HepG2 (cell line): ENCODE measurements at regions not wholly inside any gene's neighbourhood (a gene's known extent, or its start where the extent isn't known, plus 50 kb on each side); places are given as distances from the start of the nearest gene placed in this dataset.

Experiments used
- ATAC-seq: fragments of 200-7000 bp; cut with Tn5 transposase; 3 replicates; pipeline ENCODE4 v1.9.1; 2020; ENCODE audit warnings: mild to moderate bottlenecking, moderate library complexity
- BruUV-seq: library from RNA; stranded (reverse); fragments of 400-500 nt; replicated peaks from 2 replicates; lab custom pipeline; 2021; lab: Mats Ljungman, UMichigan
- CTCF ChIA-PET: fragments of 300-600 bp; formaldehyde crosslinking; extraction: SDS; loops from one replicate; lab custom pipeline; 2021; ENCODE audit warnings: low total read pairs, inconsistent platforms, low intra/inter-chr PET ratio; lab: Yijun Ruan, JAX
- POLR2A ChIA-PET: fragments of 350-600 bp; sonication (Branson Sonifier 250); formaldehyde crosslinking; loops from one replicate; lab custom pipeline; 2020; ENCODE audit warnings: antibody characterized with exemption, inconsistent platforms; lab: Yijun Ruan, JAX
- DNase-seq: peaks from one replicate; pipeline ENCODE4 v3.0.0-alpha.2; 2015; ENCODE audit warnings: low spot score
- FAIRE-seq: peaks from 3 replicates; lab custom pipeline; 2011; peaks lifted over from hg19 to GRCh38; lab: Jason Lieb, UNC
- H2AFZ ChIP-seq: one replicate; pipeline ENCODE4 v1.6.1; 2011; ENCODE audit warnings: low read length, inconsistent platforms
- H3K27ac ChIP-seq: fragments of 300-600 bp; 3 replicates; pipeline ENCODE4 v1.8.0; 2011; ENCODE audit warnings: mixed run types, mild to moderate bottlenecking, mixed read lengths, low read length, inconsistent platforms; ENCODE audit not compliant: insufficient read depth; ENCODE audit errors: extremely low read length
- H3K27me3 ChIP-seq, 2 experiments: fragments of 200-600 bp in 1 of 2; 2 replicates in 1 of 2; 3 replicates in 1 of 2; pipeline versions ENCODE4 v1.6.0 to v1.8.0; 2011; ENCODE audit warnings: low read length in 2 of 2, mild to moderate bottlenecking in 2 of 2, moderate library complexity in 2 of 2, inconsistent platforms in 1 of 2; ENCODE audit not compliant: insufficient read depth in 2 of 2, control insufficient read depth in 1 of 2
- H3K36me3 ChIP-seq, 2 experiments: fragments of 200-600 bp in 1 of 2; replicated peaks in 1 of 2; 2 replicates in 1 of 2; 3 replicates in 1 of 2; pipeline versions ENCODE4 v1.5.1 to v1.8.0; 2011; ENCODE audit warnings: low read length in 2 of 2, inconsistent platforms in 1 of 2; ENCODE audit not compliant: insufficient read depth in 2 of 2, control insufficient read depth in 1 of 2
- H3K4me1 ChIP-seq: 2 replicates; pipeline ENCODE4 v1.5.1; 2012; ENCODE audit warnings: low read length, inconsistent platforms; ENCODE audit not compliant: insufficient read depth
- H3K4me2 ChIP-seq: 2 replicates; pipeline ENCODE4 v1.6.0; 2011; ENCODE audit warnings: low read depth, low read length, inconsistent platforms
- H3K4me3 ChIP-seq, 3 experiments: fragments of 200-600 bp in 1 of 3; sonication (generic), shearing (Covaris generic) in 1 of 3; replicated peaks in 1 of 3; 2 replicates each; pipeline ENCODE4 v1.5.1; 2011 to 2016; ENCODE audit warnings: low read length in 3 of 3, inconsistent platforms in 2 of 3, low read depth in 2 of 3, mild to moderate bottlenecking in 2 of 3, control low read depth in 1 of 3, mixed read lengths in 1 of 3; ENCODE audit not compliant: insufficient read depth in 1 of 3
- H3K79me2 ChIP-seq: one replicate; pipeline ENCODE4 v1.6.1; 2011; ENCODE audit warnings: low read length, inconsistent platforms; ENCODE audit not compliant: insufficient read depth
- H3K9ac ChIP-seq: 2 replicates; pipeline ENCODE4 v1.6.0; 2011; ENCODE audit warnings: mild to moderate bottlenecking, low read depth, low read length, inconsistent platforms; ENCODE audit not compliant: insufficient read depth
- H3K9me3 ChIP-seq: 2 replicates; pipeline ENCODE4 v1.5.1; 2012; ENCODE audit warnings: mild to moderate bottlenecking, low read length
- H4K20me1 ChIP-seq: 2 replicates; pipeline ENCODE4 v1.6.0; 2011; ENCODE audit warnings: inconsistent platforms, mild to moderate bottlenecking, low read length, moderate library complexity; ENCODE audit not compliant: insufficient read depth
- ATAD3A ChIP-seq: sonication (generic); formaldehyde crosslinking; IDR thresholded peaks from 2 replicates; pipeline ENCODE4 v1.4.0; 2020; ENCODE audit warnings: missing genetic modification reagents
- FOXK1 ChIP-seq: sonication (generic); formaldehyde crosslinking; IDR thresholded peaks from 2 replicates; pipeline ENCODE4 v1.4.0; 2020; ENCODE audit warnings: low read depth, missing genetic modification reagents, borderline replicate concordance
- HNRNPH1 ChIP-seq: fragments of 200-400 bp; formaldehyde crosslinking; optimal IDR thresholded peaks from 2 replicates; pipeline ENCODE3; 2017; ENCODE audit warnings: mild to moderate bottlenecking, low read depth, low read length
- PHF5A ChIP-seq: IDR thresholded peaks from one replicate; pipeline ENCODE4 v1.6.1; 2018; ENCODE audit warnings: low read depth, missing genetic modification reagents; ENCODE audit not compliant: unreplicated experiment
- PLSCR1 ChIP-seq: sonication (generic); formaldehyde crosslinking; IDR thresholded peaks from 2 replicates; pipeline ENCODE4 v1.5.0; 2020; ENCODE audit warnings: missing genetic modification reagents, mild to moderate bottlenecking, borderline replicate concordance
- POGZ ChIP-seq: sonication (generic); formaldehyde crosslinking; IDR thresholded peaks from 2 replicates; pipeline ENCODE4 v1.4.0; 2020; ENCODE audit warnings: mild to moderate bottlenecking, missing genetic modification reagents
- SNAPC2 ChIP-seq: sonication (generic); formaldehyde crosslinking; IDR thresholded peaks from 2 replicates; pipeline ENCODE4 v1.8.1; 2022; ENCODE audit warnings: mild to moderate bottlenecking, missing genetic modification reagents
- ZFAT ChIP-seq: sonication (generic); formaldehyde crosslinking; conservative IDR thresholded peaks from 2 replicates; pipeline ENCODE4 v1.8.1; 2023; ENCODE audit warnings: missing genetic modification reagents, inconsistent platforms
- ZMYM2 ChIP-seq: sonication (generic); formaldehyde crosslinking; IDR thresholded peaks from 2 replicates; pipeline ENCODE4 v1.8.0; 2022; ENCODE audit warnings: mild to moderate bottlenecking, missing genetic modification reagents
- ZMYM3 ChIP-seq: sonication (generic); formaldehyde crosslinking; IDR thresholded peaks from 2 replicates; pipeline ENCODE4 v1.5.1; 2020; ENCODE audit warnings: mild to moderate bottlenecking, missing genetic modification reagents
- ZNF121 ChIP-seq: sonication (generic); formaldehyde crosslinking; IDR thresholded peaks from 2 replicates; pipeline ENCODE4 v1.5.0; 2020; ENCODE audit warnings: mild to moderate bottlenecking, missing genetic modification reagents
- ZNF3 ChIP-seq: IDR thresholded peaks from 2 replicates; pipeline ENCODE4 v1.7.0; 2017; ENCODE audit warnings: inconsistent platforms
- ZNF326 ChIP-seq: sonication (generic); formaldehyde crosslinking; IDR thresholded peaks from 2 replicates; pipeline ENCODE4 v1.4.0; 2020; ENCODE audit warnings: missing genetic modification reagents, borderline replicate concordance
- ZNF562 ChIP-seq: sonication (generic); formaldehyde crosslinking; IDR thresholded peaks from 2 replicates; pipeline ENCODE4 v1.8.0; 2022; ENCODE audit warnings: missing genetic modification reagents, borderline replicate concordance
- ZNF75D ChIP-seq: sonication (generic); formaldehyde crosslinking; IDR thresholded peaks from 2 replicates; pipeline ENCODE4 v1.8.1; 2023; ENCODE audit warnings: missing genetic modification reagents, mild to moderate bottlenecking, borderline replicate concordance
- ZNF792 ChIP-seq: IDR thresholded peaks from 2 replicates; pipeline ENCODE4 v1.6.1; 2016
- WGBS: methylation state at CpG from one replicate; pipeline ENCODE4 v1.1.6; 2017; ENCODE audit warnings: low lambda C conversion rate; 5-methylcytosine and 5-hydroxymethylcytosine counted together
- in situ Hi-C: cut with HindIII; loops from 2 replicates; pipeline ENCODE4 v1.10.0; 2017; ENCODE audit warnings: low pct_unique_long_range_greater_than_20kb; ENCODE audit not compliant: extremely low pct_ligation_motif_present
- intact Hi-C: fragments of 100-400 bp; cut with micrococcal nuclease; formaldehyde crosslinking; loops from one replicate; pipeline ENCODE4 v1.10.0; 2022; ENCODE audit not compliant: unreplicated experiment
- TF ChIP-seq, protein P1 (sequence below): sonication (generic); formaldehyde crosslinking; IDR thresholded peaks from 2 replicates; pipeline ENCODE4 v1.9.0; 2021; ENCODE audit warnings: missing genetic modification reagents, borderline replicate concordance
- TF ChIP-seq, protein P2 (sequence below): IDR thresholded peaks from 2 replicates; pipeline ENCODE4 v1.6.1; 2012; ENCODE audit warnings: low read depth, low read length, improper control_type of control experiment
- TF ChIP-seq, protein P3 (sequence below): sonication (generic); formaldehyde crosslinking; IDR thresholded peaks from 2 replicates; pipeline ENCODE4 v1.5.0; 2020; ENCODE audit warnings: mild to moderate bottlenecking, missing genetic modification reagents

DNA sequence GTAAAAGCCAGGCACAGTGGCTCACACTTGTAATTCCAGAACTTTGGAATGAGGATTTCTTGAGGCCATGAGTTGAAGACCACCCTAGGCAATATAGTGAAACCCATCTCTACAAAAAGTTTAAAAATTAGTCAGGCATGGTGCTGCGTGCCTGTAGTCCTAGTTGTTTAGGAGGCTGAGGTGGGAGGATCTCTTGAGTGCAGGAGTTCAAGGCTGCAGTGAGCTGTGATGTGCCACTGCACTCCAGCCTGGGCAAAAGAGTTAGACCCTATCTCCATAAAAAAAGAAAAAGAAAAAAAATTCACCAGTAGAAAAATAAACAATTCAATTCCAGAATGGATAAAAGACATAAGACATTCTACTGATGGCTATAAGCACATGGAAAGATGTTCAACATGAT lies 104.9 kb upstream of the LGSN start:
- BruUV-seq: no TSS peak

More for the DNA sequence above, 104.9 kb upstream of the LGSN start:
- Histone ChIP-seq H3K4me2 (no peak overlapping the region), H3K27ac (no peak overlapping the region), H3K27me3 (no peaks in the 10 kb centered on the region), H3K79me2 (no peaks in the 10 kb centered on the region), H4K20me1 (no peaks in the 10 kb centered on the region), H3K4me1 (peaks cover 46% of the 10 kb centered on the region), H3K9ac (no peak overlapping the region), H3K4me3 (no peak overlapping the region), H3K36me3 (no peaks in the 10 kb centered on the region), H3K9me3 (no peaks in the 10 kb centered on the region), H2AFZ (no peak overlapping the region)
- ATAC-seq (no peak), FAIRE-seq (no peak), DNase-seq (no peak)
- POLR2A ChIA-PET: no interaction called here
- in situ Hi-C loops (no loop called here), intact Hi-C loops (no loop called here)
- TF ChIP-seq ZNF121 (CRISPR knock-in tag) (peak; percentile 81), ZNF562 (no peak), ZMYM2 (CRISPR knock-in tag) (0 out of 2 replicates have a peak, but pooled peaks have one; percentile 59), POGZ (0 out of 2 replicates have a peak, but pooled peaks have one; percentile 27), ZNF75D (CRISPR knock-in tag) (no peak), FOXK1 (CRISPR knock-in tag) (no peak), ATAD3A (CRISPR knock-in tag) (no peak), HNRNPH1 (no peak), ZFAT (no peak), ZNF792 (no peak), SNAPC2 (no peak), ZMYM3 (peak; percentile 50), PLSCR1 (CRISPR knock-in tag) (no peak), ZNF3 (CRISPR knock-in tag) (no peak), ZNF326 (no peak), PHF5A (CRISPR knock-in tag) (no peak)
- TF ChIP-seq, protein P1, sequence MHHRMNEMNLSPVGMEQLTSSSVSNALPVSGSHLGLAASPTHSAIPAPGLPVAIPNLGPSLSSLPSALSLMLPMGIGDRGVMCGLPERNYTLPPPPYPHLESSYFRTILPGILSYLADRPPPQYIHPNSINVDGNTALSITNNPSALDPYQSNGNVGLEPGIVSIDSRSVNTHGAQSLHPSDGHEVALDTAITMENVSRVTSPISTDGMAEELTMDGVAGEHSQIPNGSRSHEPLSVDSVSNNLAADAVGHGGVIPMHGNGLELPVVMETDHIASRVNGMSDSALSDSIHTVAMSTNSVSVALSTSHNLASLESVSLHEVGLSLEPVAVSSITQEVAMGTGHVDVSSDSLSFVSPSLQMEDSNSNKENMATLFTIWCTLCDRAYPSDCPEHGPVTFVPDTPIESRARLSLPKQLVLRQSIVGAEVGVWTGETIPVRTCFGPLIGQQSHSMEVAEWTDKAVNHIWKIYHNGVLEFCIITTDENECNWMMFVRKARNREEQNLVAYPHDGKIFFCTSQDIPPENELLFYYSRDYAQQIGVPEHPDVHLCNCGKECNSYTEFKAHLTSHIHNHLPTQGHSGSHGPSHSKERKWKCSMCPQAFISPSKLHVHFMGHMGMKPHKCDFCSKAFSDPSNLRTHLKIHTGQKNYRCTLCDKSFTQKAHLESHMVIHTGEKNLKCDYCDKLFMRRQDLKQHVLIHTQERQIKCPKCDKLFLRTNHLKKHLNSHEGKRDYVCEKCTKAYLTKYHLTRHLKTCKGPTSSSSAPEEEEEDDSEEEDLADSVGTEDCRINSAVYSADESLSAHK: no peak
- TF ChIP-seq, protein P2, sequence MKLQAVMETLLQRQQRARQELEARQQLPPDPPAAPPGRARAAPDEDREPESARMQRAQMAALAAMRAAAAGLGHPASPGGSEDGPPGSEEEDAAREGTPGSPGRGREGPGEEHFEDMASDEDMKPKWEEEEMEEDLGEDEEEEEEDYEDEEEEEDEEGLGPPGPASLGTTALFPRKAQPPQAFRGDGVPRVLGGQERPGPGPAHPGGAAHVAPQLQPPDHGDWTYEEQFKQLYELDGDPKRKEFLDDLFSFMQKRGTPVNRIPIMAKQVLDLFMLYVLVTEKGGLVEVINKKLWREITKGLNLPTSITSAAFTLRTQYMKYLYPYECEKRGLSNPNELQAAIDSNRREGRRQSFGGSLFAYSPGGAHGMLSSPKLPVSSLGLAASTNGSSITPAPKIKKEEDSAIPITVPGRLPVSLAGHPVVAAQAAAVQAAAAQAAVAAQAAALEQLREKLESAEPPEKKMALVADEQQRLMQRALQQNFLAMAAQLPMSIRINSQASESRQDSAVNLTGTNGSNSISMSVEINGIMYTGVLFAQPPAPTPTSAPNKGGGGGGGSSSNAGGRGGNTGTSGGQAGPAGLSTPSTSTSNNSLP: no peak
- TF ChIP-seq, protein P3, sequence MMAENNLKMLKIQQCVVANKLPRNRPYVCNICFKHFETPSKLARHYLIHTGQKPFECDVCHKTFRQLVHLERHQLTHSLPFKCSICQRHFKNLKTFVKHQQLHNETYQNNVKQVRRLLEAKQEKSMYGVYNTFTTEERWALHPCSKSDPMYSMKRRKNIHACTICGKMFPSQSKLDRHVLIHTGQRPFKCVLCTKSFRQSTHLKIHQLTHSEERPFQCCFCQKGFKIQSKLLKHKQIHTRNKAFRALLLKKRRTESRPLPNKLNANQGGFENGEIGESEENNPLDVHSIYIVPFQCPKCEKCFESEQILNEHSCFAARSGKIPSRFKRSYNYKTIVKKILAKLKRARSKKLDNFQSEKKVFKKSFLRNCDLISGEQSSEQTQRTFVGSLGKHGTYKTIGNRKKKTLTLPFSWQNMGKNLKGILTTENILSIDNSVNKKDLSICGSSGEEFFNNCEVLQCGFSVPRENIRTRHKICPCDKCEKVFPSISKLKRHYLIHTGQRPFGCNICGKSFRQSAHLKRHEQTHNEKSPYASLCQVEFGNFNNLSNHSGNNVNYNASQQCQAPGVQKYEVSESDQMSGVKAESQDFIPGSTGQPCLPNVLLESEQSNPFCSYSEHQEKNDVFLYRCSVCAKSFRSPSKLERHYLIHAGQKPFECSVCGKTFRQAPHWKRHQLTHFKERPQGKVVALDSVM (CRISPR knock-in tag): peak; percentile 95
- CTCF ChIA-PET: no interaction called here
- 59% methylated on average over 1 of the region's 1 CpG for WGBS
